Pancreas (tissue), 10 donors: ENCODE measurements at regions not wholly inside any gene's neighbourhood (a gene's known extent, or its start where the extent isn't known, plus 50 kb on each side); places are given as distances from the start of the nearest gene placed in this dataset.

Experiments used
- ATAC-seq, 4 donors: fragments of 200-7000 bp; cut with Tn5 transposase; one replicate each; pipeline versions ENCODE4 v1.8.0 to v1.9.1; 2020; ENCODE audit warnings: mild to moderate bottlenecking in 4 of 4, moderate library complexity in 4 of 4
- DNase-seq, 6 donors: peaks; one replicate each; pipeline ENCODE4 v3.0.0-alpha.2; 2020
- FAIRE-seq: peaks from 2 replicates; lab custom pipeline; 2012; peaks lifted over from hg19 to GRCh38; lab: Jason Lieb, UNC
- H3K27ac ChIP-seq, 4 donors: fragments of 200-600 bp; sonication (generic); 1 replicate in 3 of 4; 2 replicates in 1 of 4; pipeline versions ENCODE4 v1.5.0 to v1.8.0; 2020
- H3K27me3 ChIP-seq, 4 donors: fragments of 200-600 bp; one replicate each; pipeline ENCODE4 v1.8.0; 2021
- H3K36me3 ChIP-seq, 3 donors: fragments of 200-600 bp; sonication (generic) in 1 of 3; one replicate each; pipeline versions ENCODE4 v1.5.0 to v1.8.0; 2020 to 2021
- H3K4me1 ChIP-seq, 3 donors: fragments of 200-600 bp; one replicate each; pipeline ENCODE4 v1.8.0; 2021
- H3K4me3 ChIP-seq, 4 donors: fragments of 200-600 bp; sonication (generic) in 2 of 4; one replicate each; pipeline versions ENCODE4 v1.5.0 to v1.8.0; 2020 to 2021
- H3K9me3 ChIP-seq, 4 donors: fragments of 200-600 bp; one replicate each; pipeline ENCODE4 v1.8.0; 2021
- WGBS, 2 donors: extraction: QIAGEN DNeasy Blood & Tissue Kit; methylation state at CpG; one replicate each; pipeline ENCODE4 v1.1.7; 2013; 5-methylcytosine and 5-hydroxymethylcytosine counted together
- intact Hi-C, 3 donors: fragments of 100-400 bp; cut with DNase I; formaldehyde crosslinking; loops; one replicate each; pipeline versions ENCODE4 v1.11.1 to v1.14.2; 2022
- TF ChIP-seq, protein P1 (sequence below), 4 donors: fragments of 200-600 bp; sonication (generic) in 3 of 4; IDR thresholded peaks; one replicate each; pipeline versions ENCODE4 v1.5.0 to v1.8.0; 2021; ENCODE audit warnings: antibody characterized with exemption in 4 of 4
- donor health status: healthy with polysubstance abuse.
- donor health status: DM: no; HTN: no; CAD: no; lungs with moderate emphysema.
- donor health status: DM: no; HTN: no; CAD: no.
- donor health status: control.
- donor health status: control.
- donor health status: Bipolar disorder and iron deficiency.
- donor health status: DM: yes; HTN: yes; CAD: no.
- donor health status: DM: no; HTN: no; CAD: no.
- donor health status: DM: no; HTN: no; CAD: no.
- donor health status: DM: yes; HTN: yes; CAD: no.

DNA sequence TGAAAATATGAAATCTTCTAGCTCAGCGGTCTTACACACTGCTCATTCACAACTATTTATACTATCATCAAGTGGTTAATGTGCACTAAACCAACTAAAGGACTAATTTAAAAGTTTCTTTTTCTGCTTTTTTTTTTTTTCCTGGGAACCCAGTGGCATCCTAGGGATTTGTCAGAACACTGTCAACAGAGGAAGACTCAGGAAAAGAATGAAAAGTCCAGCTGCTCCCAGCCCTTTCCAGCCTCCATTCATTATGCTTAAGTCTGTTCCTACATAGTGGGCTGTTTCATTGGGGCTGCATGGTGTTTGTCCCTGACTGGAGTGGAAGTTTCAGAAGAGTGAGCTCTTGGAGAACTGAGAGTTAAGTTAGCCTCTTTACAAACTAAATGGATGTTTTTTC, 391.1 kb downstream of the AASDHPPT start:
- 73 to 77% methylated on average over 1 of the region's 1 CpG for WGBS, 2 donors
- intact Hi-C loops, result no loop called here
- no peak overlapping the region for H3K4me3 ChIP-seq
- FAIRE-seq (no peak), DNase-seq (no peak), ATAC-seq (no peak)
- H3K9me3 ChIP-seq, result no peaks in the 10 kb centered on the region
- no peaks in the 10 kb centered on the region for H3K27me3 ChIP-seq
- TF ChIP-seq, protein P1, sequence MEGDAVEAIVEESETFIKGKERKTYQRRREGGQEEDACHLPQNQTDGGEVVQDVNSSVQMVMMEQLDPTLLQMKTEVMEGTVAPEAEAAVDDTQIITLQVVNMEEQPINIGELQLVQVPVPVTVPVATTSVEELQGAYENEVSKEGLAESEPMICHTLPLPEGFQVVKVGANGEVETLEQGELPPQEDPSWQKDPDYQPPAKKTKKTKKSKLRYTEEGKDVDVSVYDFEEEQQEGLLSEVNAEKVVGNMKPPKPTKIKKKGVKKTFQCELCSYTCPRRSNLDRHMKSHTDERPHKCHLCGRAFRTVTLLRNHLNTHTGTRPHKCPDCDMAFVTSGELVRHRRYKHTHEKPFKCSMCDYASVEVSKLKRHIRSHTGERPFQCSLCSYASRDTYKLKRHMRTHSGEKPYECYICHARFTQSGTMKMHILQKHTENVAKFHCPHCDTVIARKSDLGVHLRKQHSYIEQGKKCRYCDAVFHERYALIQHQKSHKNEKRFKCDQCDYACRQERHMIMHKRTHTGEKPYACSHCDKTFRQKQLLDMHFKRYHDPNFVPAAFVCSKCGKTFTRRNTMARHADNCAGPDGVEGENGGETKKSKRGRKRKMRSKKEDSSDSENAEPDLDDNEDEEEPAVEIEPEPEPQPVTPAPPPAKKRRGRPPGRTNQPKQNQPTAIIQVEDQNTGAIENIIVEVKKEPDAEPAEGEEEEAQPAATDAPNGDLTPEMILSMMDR (IDR thresholded peaks at IDR 0.05), result no peak
- H3K27ac ChIP-seq, result peak overlapping the region in 1 of 4 donors; percentile 66
- peaks cover 22 to 39% (median 32%) of the 10 kb centered on the region in 3 donors for H3K4me1 ChIP-seq
- H3K36me3 ChIP-seq, result no peaks in the 10 kb centered on the region

DNA sequence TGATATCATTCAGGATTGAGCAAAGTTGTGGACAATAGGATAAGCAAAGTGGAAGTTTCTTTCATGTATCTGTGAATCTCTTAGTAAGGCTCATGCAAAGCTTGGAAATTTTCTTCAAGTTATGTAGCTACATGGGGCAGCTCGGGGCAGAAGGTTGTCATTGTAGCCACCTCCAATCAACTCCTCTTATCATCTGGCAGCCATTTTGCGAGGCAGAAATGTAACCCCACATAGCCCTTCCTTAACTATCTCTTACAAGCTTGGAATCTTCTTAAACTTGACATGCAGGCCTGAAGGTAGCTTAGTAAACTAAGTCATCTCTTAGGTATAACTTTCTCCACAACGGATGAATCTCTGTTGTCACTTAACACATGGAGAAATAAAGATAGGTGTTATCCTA, 392.8 kb downstream of the AASDHPPT start:
- Histone ChIP-seq H3K27ac (peak overlapping the region in 1 of 4 donors; percentile 8), H3K9me3 (no peaks in the 10 kb centered on the region), H3K4me1 (peaks cover 19 to 27% (median 20%) of the 10 kb centered on the region in 3 donors), H3K4me3 (no peak overlapping the region), H3K27me3 (no peaks in the 10 kb centered on the region), H3K36me3 (no peaks in the 10 kb centered on the region)
- DNase-seq (no peak), ATAC-seq (no peak), FAIRE-seq (no peak)
- WGBS, 2 donors, result 84 to 92% methylated on average over 3 of the region's 3 CpGs
- TF ChIP-seq, protein P1 (IDR thresholded peaks at IDR 0.05), result no peak
- intact Hi-C loops, result no loop called here

DNA sequence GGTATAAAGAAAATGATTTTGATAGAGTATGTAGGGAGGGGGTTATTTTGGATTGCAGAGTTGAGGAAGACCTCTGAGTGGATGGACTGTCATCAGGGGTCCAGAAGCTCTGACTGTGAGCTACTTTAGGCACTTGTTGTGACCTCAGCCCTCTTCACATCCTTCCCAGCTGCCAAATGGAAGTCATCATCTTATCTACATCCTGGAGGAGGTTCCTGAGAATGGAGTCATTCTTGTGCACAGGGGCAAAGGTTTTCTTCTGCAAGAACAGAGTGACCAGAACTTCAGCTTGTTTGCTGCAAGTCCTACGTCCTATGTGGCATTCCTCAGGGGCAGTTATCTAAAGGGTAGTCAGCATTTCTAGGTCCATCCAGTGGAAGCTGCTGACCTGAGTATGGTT, 393.8 kb downstream of the AASDHPPT start:
- no peaks in the 10 kb centered on the region for H3K9me3 ChIP-seq
- intact Hi-C loops, result no loop called here
- no peak overlapping the region for H3K27ac ChIP-seq
- no peak overlapping the region for H3K4me3 ChIP-seq
- DNase-seq (no peak), ATAC-seq (no peak), FAIRE-seq (no peak)
- 65 to 73% methylated on average over 1 of the region's 1 CpG for WGBS, 2 donors
- no peaks in the 10 kb centered on the region for H3K27me3 ChIP-seq
- H3K4me1 ChIP-seq, result peaks cover 16 to 23% (median 19%) of the 10 kb centered on the region in 3 donors
- TF ChIP-seq, protein P1 (IDR thresholded peaks at IDR 0.05), result no peak
- no peaks in the 10 kb centered on the region for H3K36me3 ChIP-seq

DNA sequence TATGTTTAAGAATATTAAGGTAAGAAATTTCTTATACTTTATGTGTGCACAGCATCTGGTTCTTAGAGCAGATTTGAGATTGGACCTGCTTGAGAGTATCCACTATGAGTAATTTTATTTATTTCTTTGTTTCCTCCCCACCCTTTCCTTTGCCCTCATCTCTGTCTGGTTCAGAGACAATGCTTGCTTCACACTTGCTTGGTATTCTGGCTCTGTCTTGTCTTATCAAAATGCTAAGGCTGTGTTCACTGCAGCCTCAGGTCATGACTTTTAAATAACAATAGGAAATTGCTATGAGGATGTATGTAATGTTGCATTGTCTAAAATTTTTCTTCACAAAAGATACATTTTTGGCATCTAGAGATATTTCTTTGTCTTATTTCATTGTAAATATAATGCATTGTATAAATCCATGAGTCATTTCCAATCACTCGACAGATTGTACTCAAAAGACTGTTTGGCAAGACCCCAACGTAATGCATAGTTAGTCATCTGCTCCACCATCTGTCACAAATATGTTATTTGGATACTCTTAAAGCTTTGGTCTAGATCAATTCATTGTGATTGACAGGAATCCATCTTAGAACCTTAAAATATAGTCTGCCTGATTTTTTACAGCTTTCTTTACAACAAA, 395.7 kb downstream of the AASDHPPT start:
- Histone ChIP-seq H3K27ac (no peak overlapping the region), H3K36me3 (no peaks in the 10 kb centered on the region), H3K4me1 (peaks cover 0 to 10% (median 4%) of the 10 kb centered on the region in 3 donors), H3K27me3 (no peaks in the 10 kb centered on the region), H3K4me3 (no peak overlapping the region), H3K9me3 (no peaks in the 10 kb centered on the region)
- TF ChIP-seq, protein P1 (IDR thresholded peaks at IDR 0.05), result no peak
- FAIRE-seq (no peak), ATAC-seq (no peak), DNase-seq (no peak)
- intact Hi-C loops, result no loop called here
- 78 to 82% methylated on average over 2 of the region's 2 CpGs for WGBS, 2 donors

DNA sequence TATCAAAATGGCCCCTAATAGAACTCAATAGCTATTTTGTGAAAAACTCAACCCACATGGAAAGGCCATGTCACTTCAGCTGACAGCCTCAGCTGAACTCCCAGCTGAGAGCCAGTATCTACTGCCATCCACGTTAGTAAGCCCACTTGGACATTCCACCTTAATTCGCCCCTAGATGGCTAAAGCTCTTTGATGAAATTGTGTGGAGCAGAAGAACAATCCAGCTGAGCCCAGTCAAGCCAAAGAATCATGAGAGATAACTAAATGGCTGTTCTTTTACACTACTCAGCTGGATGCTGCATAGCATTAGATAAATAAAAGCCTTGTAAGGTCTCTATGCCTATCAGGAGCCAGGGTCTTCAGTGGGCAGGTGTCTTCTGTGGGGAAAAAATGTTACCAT, 396.8 kb downstream of the AASDHPPT start:
- FAIRE-seq (no peak), DNase-seq (no peak), ATAC-seq (no peak)
- no peak overlapping the region for H3K4me3 ChIP-seq
- TF ChIP-seq, protein P1 (IDR thresholded peaks at IDR 0.05), result no peak
- H3K27me3 ChIP-seq, result no peaks in the 10 kb centered on the region
- H3K27ac ChIP-seq, result no peak overlapping the region
- no peaks in the 10 kb centered on the region for H3K36me3 ChIP-seq
- H3K9me3 ChIP-seq, result no peaks in the 10 kb centered on the region
- peaks cover 0 to 6% (median 0%) of the 10 kb centered on the region in 3 donors for H3K4me1 ChIP-seq
- intact Hi-C loops, result no loop called here
- 75 to 97% methylated on average over 2 of the region's 2 CpGs for WGBS, 2 donors
